Body of pancreas (tissue), 4 donors: ENCODE measurements at regions not wholly inside any gene's neighbourhood (a gene's known extent, or its start where the extent isn't known, plus 50 kb on each side); places are given as distances from the start of the nearest gene placed in this dataset.

ENCODE experiments used
- CTCF ChIP-seq, 7 experiments: fragments of 450-650 bp in 4 of 7; fragments of 200-600 bp in 3 of 7; sonication (generic) in 3 of 7; IDR thresholded peaks; one replicate each; pipeline ENCODE4 v1.5.1; 2016 to 2019; ENCODE audit warnings: antibody characterized with exemption in 7 of 7
- POLR2A ChIP-seq, 3 donors: fragments of 450-650 bp; IDR thresholded peaks; one replicate each; pipeline ENCODE4 v1.6.1; 2016; ENCODE audit warnings: antibody characterized with exemption in 3 of 3, mild to moderate bottlenecking in 2 of 3

- TF ChIP-seq CTCF (IDR thresholded peaks at IDR 0.05) (no peak), POLR2A (IDR thresholded peaks at IDR 0.05) (no peak)
These were observed 362.2 kb downstream of the SMARCA1 start for GRCh38 chrX:129161108-129161507.
